Ascending aorta (tissue), 2 donors: ENCODE measurements at regions not wholly inside any gene's neighbourhood (a gene's known extent, or its start where the extent isn't known, plus 50 kb on each side); places are given as distances from the start of the nearest gene placed in this dataset.

Experiments
- DNase-seq, 2 donors: peaks; one replicate each; pipeline ENCODE4 v3.0.0-alpha.2; 2019; ENCODE audit warnings: low spot score in 2 of 2
- H3K27ac ChIP-seq, 2 donors: fragments of 200-600 bp; sonication (generic); one replicate each; pipeline ENCODE4 v1.5.1; 2016 to 2017; ENCODE audit warnings: mild to moderate bottlenecking in 1 of 2
- H3K27me3 ChIP-seq: fragments of 200-600 bp; sonication (generic); one replicate; pipeline ENCODE4 v1.5.1; 2017
- H3K36me3 ChIP-seq, 2 donors: fragments of 200-600 bp; sonication (generic); one replicate each; pipeline ENCODE4 v1.5.1; 2016
- H3K4me1 ChIP-seq, 2 donors: fragments of 200-600 bp; sonication (generic); one replicate each; pipeline ENCODE4 v1.5.1; 2016 to 2017; ENCODE audit warnings: mild to moderate bottlenecking in 1 of 2
- H3K4me3 ChIP-seq, 2 donors: fragments of 200-600 bp; sonication (generic); one replicate each; pipeline ENCODE4 v1.5.1; 2016 to 2017; ENCODE audit warnings: mild to moderate bottlenecking in 1 of 2
- H3K9me3 ChIP-seq, 2 donors: fragments of 200-600 bp; sonication (generic); one replicate each; pipeline ENCODE4 v1.5.1; 2016
- CTCF ChIP-seq, 3 experiments: fragments of 200-600 bp in 2 of 3; fragments of 450-650 bp in 1 of 3; sonication (generic) in 2 of 3; IDR thresholded peaks; one replicate each; pipeline ENCODE4 v1.5.1; 2016 to 2019; ENCODE audit warnings: antibody characterized with exemption in 3 of 3, mild to moderate bottlenecking in 1 of 3, moderate library complexity in 1 of 3
- intact Hi-C: fragments of 100-400 bp; cut with DNase I; formaldehyde crosslinking; loops from one replicate; pipeline ENCODE4 v1.15.1; 2023

- Histone ChIP-seq H3K27ac (no peak overlapping the region), H3K36me3 (no peaks in the 10 kb centered on the region), H3K27me3 (no peaks in the 10 kb centered on the region), H3K4me3 (no peak overlapping the region), H3K4me1 (no peaks in the 10 kb centered on the region), H3K9me3 (no peaks in the 10 kb centered on the region)
- intact Hi-C loops = no loop called here
- TF ChIP-seq CTCF (IDR thresholded peaks at IDR 0.05) = no peak
- no peak for DNase-seq
Observed at GRCh38 chr7:53900856-53901528, 641.2 kb upstream of the VSTM2A start.

GRCh38 chr7:53904355-53904754, 637.8 kb upstream of the VSTM2A start:
- intact Hi-C loops = no loop called here
- Histone ChIP-seq H3K9me3 (no peaks in the 10 kb centered on the region), H3K36me3 (no peaks in the 10 kb centered on the region)

GRCh38 chr7:53917637-53918036, 624.5 kb upstream of the VSTM2A start:
- no peak overlapping the region for H3K4me3 ChIP-seq
- H3K36me3 ChIP-seq = no peaks in the 10 kb centered on the region
- TF ChIP-seq CTCF (IDR thresholded peaks at IDR 0.05) = no peak
- no peak overlapping the region for H3K27ac ChIP-seq
- intact Hi-C loops = no loop called here
- no peaks in the 10 kb centered on the region for H3K27me3 ChIP-seq
- no peaks in the 10 kb centered on the region for H3K9me3 ChIP-seq
- no peaks in the 10 kb centered on the region for H3K4me1 ChIP-seq
- no peak for DNase-seq

More at GRCh38 chr7:53904355-53904754, 637.8 kb upstream of the VSTM2A start:
- no peak overlapping the region for H3K4me3 ChIP-seq
- no peak for TF ChIP-seq CTCF (IDR thresholded peaks at IDR 0.05)
- no peak overlapping the region for H3K27ac ChIP-seq
- no peak for DNase-seq
- H3K4me1 ChIP-seq = no peaks in the 10 kb centered on the region
- no peaks in the 10 kb centered on the region for H3K27me3 ChIP-seq

GRCh38 chr7:53920011-53920410, 622.2 kb upstream of the VSTM2A start:
- no peak overlapping the region for H3K4me3 ChIP-seq
- H3K9me3 ChIP-seq = no peaks in the 10 kb centered on the region
- H3K4me1 ChIP-seq = no peaks in the 10 kb centered on the region
- DNase-seq = no peak
- no peak for TF ChIP-seq CTCF (IDR thresholded peaks at IDR 0.05)
- H3K36me3 ChIP-seq = no peaks in the 10 kb centered on the region
- intact Hi-C loops = no loop called here
- no peak overlapping the region for H3K27ac ChIP-seq
- H3K27me3 ChIP-seq = no peaks in the 10 kb centered on the region

GRCh38 chr7:53940483-53940882, 601.7 kb upstream of the VSTM2A start:
- no peaks in the 10 kb centered on the region for H3K4me1 ChIP-seq
- no peak for TF ChIP-seq CTCF (IDR thresholded peaks at IDR 0.05)
- intact Hi-C loops = no loop called here
- DNase-seq = no peak
- no peak overlapping the region for H3K4me3 ChIP-seq
- H3K27ac ChIP-seq = no peak overlapping the region
- no peaks in the 10 kb centered on the region for H3K36me3 ChIP-seq
- H3K9me3 ChIP-seq = no peaks in the 10 kb centered on the region
- no peaks in the 10 kb centered on the region for H3K27me3 ChIP-seq

GRCh38 chr7:53947732-53948131, 594.4 kb upstream of the VSTM2A start:
- Histone ChIP-seq H3K4me3 (no peak overlapping the region), H3K4me1 (no peaks in the 10 kb centered on the region), H3K9me3 (no peaks in the 10 kb centered on the region), H3K27me3 (no peaks in the 10 kb centered on the region), H3K36me3 (no peaks in the 10 kb centered on the region), H3K27ac (no peak overlapping the region)
- intact Hi-C loops = no loop called here
- no peak for DNase-seq
- no peak for TF ChIP-seq CTCF (IDR thresholded peaks at IDR 0.05)
